Left colon (tissue), 2 donors: ENCODE measurements at regions not wholly inside any gene's neighbourhood (a gene's known extent, or its start where the extent isn't known, plus 50 kb on each side); places are given as distances from the start of the nearest gene placed in this dataset.
"Not testable (repeated sequence)": the region's sequence is repeated elsewhere in the genome, so short reads cannot be mapped to it uniquely, and the experiment has no call there.

Experiments
- ATAC-seq: fragments of 200-7000 bp; cut with Tn5 transposase; one replicate; pipeline ENCODE4 v1.9.1; 2020; ENCODE audit warnings: mild to moderate bottlenecking, moderate library complexity
- DNase-seq, 2 donors: peaks; one replicate each; pipeline ENCODE4 v3.0.0-alpha.2; 2020
- intact Hi-C, 2 donors: fragments of 100-400 bp; cut with DNase I in 1 of 2; cut with micrococcal nuclease in 1 of 2; formaldehyde crosslinking; loops; one replicate each; pipeline versions ENCODE4 v1.11.2 to v1.14.0; 2022; cut with DNase I, micrococcal nuclease
- donor health status: DM: no; HTN: no; CAD: no.
- donor health status: DM: yes; HTN: yes; CAD: no.

DNA sequence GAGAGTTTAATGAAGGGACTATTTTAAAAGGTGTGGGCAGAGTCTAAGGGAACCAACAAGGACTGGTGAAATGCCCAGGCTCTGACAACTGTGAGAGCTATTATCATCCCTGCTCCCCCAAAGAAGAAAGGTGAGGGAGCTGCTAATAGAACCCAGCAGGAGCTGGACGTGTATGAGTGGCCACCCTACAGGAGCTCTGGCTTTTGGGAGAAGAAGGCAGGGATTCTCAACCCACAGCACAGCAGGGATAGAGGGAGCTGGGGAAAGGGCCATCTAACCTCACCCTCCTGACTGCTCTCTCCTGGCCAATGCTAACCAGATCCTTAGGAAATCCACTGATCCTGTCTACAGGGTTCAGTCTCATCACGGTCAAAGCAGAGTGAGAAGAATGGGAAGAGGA, 57.1 kb downstream of the GRIN2B start:
- ATAC-seq (no peak), DNase-seq (no peak)
- intact Hi-C loops, result no loop called here

DNA sequence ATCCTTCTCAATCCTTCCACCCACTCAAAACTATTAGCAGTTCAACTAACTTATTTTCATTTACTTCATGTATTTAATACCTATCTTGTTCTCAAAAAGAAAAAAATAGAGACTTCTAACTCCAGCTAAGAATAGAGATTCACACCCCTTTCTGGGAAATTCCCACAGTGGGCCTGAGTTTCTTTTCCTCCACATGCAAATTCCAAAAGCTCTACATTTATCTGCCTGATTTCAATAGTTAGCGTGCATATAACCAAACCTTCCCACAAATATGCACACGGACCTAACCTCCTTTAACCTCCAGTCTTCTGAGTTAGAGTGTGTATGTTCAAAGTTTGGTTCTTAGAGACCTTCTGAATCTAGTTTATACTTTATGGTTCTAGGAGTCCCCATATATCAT, 62.5 kb downstream of the GRIN2B start:
- no peak for ATAC-seq
- intact Hi-C loops, result no loop called here
- DNase-seq, result no peak

DNA sequence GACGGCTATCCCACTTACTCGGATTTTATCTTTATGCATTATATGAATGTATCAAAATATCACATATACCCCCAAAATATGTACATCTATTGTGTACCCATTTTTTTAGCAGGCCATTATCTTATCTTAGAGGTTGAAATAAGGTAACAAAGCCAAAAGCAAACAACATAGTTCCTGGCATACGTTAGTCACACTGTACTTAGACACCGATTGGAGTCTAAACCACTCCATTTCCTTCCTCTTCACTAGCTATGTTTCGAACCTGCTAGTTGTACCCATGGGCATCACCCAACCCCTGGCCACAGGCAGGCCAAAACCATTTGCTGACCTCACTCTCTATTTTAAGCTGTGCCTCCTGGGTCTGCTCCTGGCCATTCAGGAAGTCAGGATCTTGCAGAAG, 66.3 kb downstream of the GRIN2B start:
- ATAC-seq (no peak), DNase-seq (no peak)
- intact Hi-C loops, result no loop called here

DNA sequence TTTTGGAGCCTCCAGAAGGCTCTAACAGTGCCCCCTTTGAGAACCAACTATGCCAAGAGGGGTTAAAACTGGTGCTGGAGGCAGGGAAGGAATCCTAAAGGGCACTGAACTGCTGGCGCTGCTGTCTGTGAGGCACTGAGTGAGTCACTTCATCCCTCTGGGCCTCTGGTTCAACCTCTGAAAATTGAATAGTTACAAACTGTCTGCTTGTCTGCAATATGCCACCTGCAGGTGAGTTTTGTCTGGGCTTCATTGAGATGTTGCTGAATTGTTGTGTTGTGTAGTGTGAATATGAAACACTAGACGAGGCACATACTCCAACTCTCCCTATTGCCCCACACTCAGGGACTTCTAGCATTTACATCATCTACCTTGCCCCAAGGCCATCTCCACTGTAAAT, 68.0 kb downstream of the GRIN2B start:
- intact Hi-C loops, result no loop called here
- no peak for ATAC-seq
- no peak for DNase-seq

DNA sequence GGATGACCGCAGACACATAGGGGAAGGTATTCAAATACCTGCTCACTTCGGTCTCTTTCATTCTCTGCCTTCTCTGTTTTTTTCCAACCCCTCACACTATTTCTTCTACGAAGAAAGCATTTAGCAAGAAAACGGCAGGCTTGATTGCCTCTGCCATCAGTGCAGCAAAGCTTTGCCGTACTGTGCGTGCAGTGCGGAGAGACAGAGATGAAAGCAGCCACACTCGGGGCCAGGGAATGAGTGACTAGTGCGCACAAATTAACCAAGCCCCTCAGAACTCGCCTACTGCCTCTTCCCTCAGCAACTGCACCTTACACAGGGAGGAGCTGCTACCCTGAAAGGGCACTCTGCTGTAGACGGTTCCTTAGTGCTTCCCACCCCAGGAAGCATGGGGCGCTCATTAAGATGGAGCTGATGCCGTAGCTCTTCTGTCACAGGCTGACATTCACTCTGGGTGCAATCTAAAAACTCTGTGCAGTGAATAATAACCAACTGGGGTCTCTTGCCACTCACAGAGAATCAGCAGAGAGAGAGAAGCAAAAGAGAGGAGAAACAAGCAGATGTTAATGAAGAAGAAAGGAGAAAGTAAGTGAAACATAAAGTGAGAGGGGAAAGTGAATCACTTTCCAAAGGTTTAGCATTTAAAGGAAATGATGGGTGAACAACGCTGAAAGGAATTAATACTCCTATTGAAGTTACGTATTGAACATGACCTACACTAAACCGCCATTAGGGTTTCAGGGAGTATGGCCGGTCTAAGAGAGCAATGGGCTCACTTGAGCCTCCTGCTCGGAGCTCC, 69.4 kb downstream of the GRIN2B start:
- no peak for ATAC-seq
- no peak for DNase-seq
- intact Hi-C loops, result no loop called here

DNA sequence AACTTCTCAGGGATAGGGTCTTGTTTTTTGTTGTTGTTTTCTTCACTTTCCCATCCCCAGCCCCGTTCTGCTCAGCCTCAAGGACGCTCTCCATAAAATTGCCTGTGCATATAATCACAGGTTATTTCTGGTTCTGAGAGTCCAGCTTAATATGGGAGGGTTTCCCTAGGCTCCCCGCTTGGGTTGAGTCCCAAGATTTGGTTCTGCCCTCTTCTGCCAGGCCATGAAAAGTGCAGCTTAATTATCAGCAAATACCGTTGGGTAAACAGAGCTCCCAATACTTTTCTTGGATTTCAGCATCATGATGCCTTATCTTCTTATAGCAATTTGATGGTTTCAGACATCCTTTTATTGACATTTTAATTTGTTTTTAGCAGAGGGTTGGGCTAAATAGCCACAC, 75.6 kb downstream of the GRIN2B start:
- intact Hi-C loops, result no loop called here
- ATAC-seq (no peak), DNase-seq (no peak)

DNA sequence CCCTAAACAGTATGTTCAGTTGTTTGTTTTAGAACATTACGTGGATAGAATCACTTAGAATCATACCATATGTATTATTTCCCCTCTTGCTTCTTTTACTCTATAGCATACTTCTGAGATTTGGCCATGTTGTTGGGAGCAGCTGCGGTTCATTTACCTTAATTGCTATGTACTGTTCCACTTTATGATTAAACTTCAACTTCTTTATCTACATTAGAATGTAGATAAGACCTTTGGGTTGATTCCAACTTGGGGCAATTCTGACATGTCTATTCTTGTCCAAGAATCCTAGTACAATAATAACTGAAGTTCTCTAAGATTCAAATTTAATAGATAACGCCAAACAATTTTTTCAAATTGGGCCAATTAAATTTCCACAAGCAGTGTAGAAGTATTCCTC, 80.7 kb downstream of the GRIN2B start:
- ATAC-seq (peak; percentile 93), DNase-seq (no peak)
- intact Hi-C loops, result no loop called here

DNA sequence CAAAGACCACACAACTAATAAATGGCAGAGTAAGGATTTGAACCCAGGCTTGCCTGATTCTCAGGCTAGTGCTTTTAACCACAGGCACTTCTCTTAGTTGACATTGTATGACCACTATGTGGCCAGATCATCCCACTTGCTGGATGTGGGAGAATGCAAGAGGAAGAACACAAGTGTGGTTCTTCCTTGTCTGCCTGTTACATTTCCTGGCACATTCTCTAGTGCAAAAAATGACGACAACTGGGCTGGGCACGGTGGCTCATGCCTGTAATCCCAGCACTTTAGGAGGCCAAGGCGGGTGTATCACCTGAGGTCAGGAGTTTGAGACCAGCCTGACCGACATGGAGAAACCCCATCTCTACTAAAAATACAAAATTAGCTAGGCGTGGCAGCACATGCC, 83.0 kb downstream of the GRIN2B start:
- not testable (repeated sequence) for DNase-seq

DNA sequence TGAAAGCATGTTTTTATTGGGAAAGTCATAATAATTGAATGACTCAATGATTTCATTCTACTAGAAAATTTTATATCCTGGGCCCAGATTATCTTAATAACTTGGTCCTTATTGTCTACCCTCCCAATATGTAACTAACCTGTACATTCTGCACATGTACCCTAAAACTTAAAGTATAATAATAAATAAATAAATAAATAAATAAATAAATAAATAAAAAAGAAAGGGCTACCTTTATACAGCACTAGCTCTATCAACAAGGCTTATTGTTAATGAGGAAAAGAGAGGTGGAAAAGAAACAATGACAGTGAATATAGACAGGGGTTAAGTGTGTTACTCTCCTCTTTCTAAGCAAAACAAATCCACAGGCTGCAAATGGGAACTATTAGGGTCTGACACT, 83.6 kb downstream of the GRIN2B start:
- no peak for ATAC-seq
- DNase-seq, result no peak
- intact Hi-C loops, result no loop called here

More for the DNA sequence above, 83.0 kb downstream of the GRIN2B start:
- ATAC-seq, result peak; percentile 55
- intact Hi-C loops, result not testable (repeated sequence)

DNA sequence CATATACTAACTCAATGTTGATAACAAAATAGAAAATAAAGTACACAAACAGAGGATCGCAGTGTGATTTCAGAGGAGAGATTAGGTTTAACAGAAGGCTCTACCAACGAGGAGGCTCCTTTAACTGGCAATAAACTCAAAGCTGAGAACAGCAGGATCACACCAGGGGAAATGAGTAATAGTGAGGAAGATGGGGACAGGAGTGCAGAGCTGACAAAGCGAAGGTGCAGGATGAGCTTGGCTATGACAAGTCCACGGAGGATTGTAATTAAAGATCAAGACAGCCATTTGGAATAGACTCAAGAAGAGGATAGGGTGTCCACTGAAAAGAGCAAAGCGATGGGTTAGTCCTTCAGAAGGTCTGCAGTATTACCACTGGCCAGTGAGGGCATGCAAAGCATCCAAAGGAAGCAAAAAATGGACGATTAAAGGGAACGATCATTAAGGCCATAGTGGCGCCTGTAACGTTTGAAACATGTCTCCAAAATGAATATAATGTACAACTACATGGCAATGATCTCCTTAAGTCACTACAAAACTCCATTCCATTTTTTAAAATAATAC, 85.3 kb downstream of the GRIN2B start:
- peak; percentile 29 for ATAC-seq
- no peak for DNase-seq
- intact Hi-C loops, result no loop called here

DNA sequence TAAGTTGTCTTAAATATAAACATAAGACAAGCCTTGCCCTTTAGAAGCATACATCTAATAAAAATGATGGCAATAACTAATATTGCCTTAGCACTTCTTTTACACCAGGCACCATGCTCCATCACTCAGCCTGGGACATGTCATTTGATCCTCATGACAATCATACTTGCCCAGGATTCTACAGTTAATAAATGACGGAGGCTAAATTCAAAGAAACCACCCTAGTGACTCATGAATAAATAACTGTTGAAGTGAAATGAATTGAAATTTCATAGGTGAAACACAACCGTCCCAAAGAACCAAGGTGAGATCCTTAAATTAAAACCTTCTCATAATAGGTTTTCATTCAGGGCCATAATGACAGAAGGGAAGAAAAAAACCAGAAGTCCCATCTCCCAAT, 89.5 kb downstream of the GRIN2B start:
- intact Hi-C loops, result no loop called here
- ATAC-seq, result no peak
- no peak for DNase-seq

DNA sequence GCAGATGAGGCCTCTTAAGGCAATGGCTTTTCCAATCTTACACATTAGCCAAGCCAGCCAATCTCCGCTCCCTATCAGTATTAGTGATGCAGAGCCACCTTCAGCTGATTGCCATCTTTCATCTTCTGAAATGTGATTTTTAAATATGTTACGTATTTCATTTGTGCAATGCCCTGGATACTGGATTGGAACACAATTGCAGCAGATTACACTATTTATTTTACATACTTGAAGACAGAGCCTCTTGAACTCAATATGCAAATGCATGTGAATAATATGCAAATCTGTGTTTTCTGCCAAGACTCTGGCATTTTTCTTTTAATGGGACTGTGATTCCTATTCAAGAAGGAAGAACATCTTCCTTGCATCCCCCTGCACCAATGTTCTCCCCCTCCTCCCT, 90.5 kb downstream of the GRIN2B start:
- no peak for DNase-seq
- ATAC-seq, result no peak
- intact Hi-C loops, result no loop called here

DNA sequence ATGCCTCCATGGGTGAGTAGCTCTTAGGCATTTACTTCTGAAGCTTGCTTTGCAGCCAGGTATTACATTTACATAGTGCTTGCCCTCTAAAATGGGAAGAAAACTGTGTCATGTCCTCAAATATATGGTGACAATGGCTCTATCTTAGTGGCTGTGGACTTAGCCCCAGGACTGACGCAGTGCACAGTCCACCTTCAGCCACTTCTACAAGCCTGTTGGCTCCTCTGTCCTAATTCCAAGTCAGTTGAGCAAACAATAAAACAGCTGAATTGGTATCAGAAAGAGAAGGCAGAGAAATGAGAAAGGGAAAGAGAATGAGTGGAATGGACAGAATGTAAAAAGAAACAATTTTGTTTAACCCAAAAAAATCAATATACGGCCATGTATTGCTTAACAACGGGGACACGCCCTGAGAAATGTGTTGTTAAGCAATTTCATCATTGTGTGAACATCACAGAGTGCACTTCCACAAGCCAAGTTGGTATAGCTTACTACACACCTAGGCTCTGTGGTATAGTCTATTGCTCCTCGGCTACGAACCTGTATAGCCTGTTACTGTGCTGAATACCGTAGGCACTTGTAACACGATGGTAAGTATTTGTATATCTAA, 93.5 kb downstream of the GRIN2B start:
- ATAC-seq (peak; percentile 96), DNase-seq (peak; percentile 21 to 35)
- intact Hi-C loops, result no loop called here

DNA sequence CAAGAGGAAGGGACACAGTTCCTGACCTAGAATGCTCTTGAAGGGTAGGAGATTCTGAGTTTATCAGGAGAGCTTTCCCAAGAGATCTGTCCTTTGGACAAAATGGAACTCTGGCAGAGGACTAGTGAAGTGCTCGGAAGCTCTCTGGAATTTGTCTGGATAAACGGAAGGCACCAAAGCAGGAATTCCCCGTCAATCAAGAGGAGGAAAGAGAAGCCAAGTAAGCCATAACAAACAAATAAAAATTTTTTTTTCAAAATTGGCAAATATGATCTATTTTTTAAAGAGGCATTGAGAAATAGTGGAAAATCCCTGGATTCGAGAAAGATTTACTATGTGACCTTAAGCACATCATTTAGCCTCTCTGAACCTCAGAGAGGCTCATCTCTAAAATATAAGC, 99.2 kb downstream of the GRIN2B start:
- ATAC-seq, result no peak
- no peak for DNase-seq
- intact Hi-C loops, result no loop called here

DNA sequence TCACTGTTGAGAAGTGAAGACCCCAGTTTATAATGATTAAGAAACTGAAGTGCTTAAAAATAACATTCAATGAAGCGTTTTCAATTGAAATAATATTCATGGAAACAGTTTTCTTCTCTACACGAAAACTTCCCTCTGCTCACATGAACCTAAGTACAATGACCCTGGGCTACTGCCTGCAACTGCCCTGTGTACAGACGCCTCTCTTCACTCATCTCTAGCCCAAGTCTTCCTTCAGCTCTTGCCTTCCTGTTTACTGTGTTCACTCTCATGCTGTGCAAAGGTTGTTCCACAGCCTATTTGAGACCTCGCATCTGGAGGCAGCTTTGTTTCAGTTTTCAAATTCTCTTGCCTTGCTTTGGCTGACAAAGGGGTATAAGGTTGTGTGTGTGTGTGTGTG, 100.8 kb downstream of the GRIN2B start:
- intact Hi-C loops, result no loop called here
- ATAC-seq, result peak; percentile 70
- no peak for DNase-seq

DNA sequence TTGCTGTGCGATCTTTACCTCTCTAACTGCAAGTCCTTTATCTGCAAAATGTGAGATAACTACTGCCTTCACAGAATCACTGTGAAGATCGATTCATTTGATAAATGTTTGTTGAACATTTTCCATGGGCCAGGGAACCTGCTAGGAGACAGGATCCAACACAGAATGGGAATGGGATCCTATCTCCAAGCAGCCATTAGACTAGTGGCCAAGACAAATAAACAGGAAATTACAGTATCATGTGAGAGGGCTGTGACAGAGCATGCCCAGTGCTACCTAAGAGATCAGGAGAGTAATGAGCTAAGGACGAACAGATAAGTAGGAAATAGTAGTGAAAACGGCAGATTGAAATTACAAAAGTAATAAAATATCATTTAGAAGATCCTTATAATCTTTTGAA, 105.7 kb downstream of the GRIN2B start:
- no peak for DNase-seq
- ATAC-seq, result no peak
- intact Hi-C loops, result no loop called here

DNA sequence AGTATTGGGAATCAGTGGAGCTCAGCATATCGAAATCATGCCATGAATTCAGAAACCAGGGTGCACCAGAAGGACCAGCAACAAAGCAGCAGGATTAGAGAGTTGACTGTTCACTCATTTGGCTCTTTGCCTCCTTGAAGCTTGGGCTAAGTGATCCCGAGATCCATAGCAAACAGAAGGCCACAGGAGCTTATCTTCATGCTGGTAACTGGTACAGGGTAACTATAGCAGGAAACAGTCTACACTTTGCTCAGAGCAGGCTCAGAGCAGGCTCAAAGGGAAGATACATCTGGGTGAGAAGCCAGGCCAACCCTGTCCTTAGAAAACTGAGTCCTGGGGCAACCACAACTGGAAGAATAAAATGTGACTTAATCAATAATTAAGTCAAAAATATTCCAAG, 111.1 kb downstream of the GRIN2B start:
- DNase-seq, result no peak
- intact Hi-C loops, result no loop called here
- ATAC-seq, result no peak

DNA sequence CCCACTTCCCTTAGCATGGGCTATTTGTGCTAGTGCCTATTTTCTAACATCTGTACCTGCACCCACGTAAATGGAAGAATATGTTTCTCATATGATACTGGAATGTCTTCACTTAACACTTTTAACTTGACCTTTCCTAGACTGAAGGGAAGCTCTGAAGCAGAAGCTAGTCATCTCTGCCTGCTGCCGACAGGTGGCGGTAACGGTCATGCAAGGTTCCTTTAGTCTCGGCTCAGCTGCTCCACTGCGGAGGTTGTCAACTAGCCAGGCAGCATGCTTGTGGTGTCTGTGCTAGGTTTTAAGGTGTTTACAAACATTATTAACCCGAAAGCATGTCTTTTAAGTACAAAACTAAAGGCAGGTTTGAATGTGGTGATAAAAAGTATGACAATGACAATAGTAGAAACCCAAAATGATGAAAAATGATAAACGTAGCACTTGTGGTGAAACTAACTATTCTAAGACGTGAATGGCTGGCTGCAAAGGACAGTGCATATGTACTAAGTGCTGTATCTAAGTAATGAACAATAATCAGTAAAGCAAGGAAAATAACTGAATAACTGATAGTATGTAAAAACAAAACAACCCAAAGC, 117.2 kb downstream of the GRIN2B start:
- intact Hi-C loops, result loop anchor here in 1 of 2 donors (5.0 kb wide), 1 partner anchor 303 kb away; no protein-coding TSS in a partner anchor
- ATAC-seq (peak; percentile 96), DNase-seq (peak; percentile 74 to 86)

DNA sequence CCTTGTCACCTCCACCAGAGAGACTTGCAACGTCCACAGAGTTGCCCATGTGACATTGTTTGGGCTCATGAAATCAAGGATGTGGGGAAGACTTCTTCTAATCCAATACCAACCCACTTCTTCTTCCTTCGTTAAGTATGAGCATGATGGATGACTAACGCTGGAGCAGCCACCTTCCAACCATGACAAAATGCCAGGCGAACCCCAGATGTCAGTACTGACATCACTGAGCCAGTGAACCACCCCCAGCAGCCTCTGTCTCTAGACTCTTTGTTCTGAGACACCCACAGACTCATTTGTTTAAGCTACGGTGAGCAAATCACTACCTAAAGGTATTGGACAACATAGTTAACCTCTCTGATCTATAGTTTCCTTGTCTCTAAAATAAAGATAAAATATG, 123.7 kb downstream of the GRIN2B start:
- DNase-seq, result no peak
- intact Hi-C loops, result no loop called here
- ATAC-seq, result no peak

DNA sequence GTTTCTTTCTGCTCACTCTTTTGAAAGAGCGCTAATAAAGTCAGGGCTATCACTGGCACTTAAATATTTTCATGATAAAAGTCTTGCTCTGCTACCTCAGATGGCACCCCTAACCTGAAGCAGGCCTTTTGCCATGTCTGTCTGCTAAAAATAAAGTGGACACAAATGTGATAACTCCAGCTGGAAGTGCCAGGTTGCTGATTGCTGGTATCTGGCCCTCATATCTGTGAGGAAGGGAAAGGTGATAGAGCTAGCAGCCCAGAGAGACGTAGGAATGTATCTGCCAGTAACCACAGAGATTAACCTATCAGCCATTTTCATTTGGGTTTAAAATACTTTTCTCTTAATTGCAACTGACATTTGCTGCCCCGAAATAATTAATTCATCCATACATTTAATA, 127.9 kb downstream of the GRIN2B start:
- no peak for ATAC-seq
- no peak for DNase-seq
- intact Hi-C loops, result no loop called here
